Heart left ventricle (tissue), 16 donors: ENCODE measurements at regions not wholly inside any gene's neighbourhood (a gene's known extent, or its start where the extent isn't known, plus 50 kb on each side); places are given as distances from the start of the nearest gene placed in this dataset.

ENCODE experiments used
- ATAC-seq, 4 donors: fragments of 200-7000 bp; cut with Tn5 transposase; one replicate each; pipeline ENCODE4 v1.9.1; 2020 to 2022; ENCODE audit warnings: moderate library complexity in 4 of 4, mild to moderate bottlenecking in 3 of 4, moderate number of reproducible peaks in 1 of 4
- DNase-seq, 5 donors: peaks; one replicate each; pipeline ENCODE4 v3.0.0-alpha.2; 2020
- H3K27ac ChIP-seq, 12 donors: fragments of 200-600 bp; sonication (generic) in 4 of 12; one replicate each; pipeline versions ENCODE4 v1.5.0 to v1.8.0; 2016 to 2022; ENCODE audit warnings: mild to moderate bottlenecking in 2 of 12
- H3K27me3 ChIP-seq, 9 donors: fragments of 200-600 bp; sonication (generic) in 2 of 9; one replicate each; pipeline versions ENCODE4 v1.5.1 to v1.8.0; 2016 to 2022; ENCODE audit warnings: mild to moderate bottlenecking in 3 of 9
- H3K36me3 ChIP-seq, 9 donors: fragments of 200-600 bp; sonication (generic) in 2 of 9; one replicate each; pipeline versions ENCODE4 v1.5.0 to v1.8.0; 2018 to 2022; ENCODE audit warnings: mild to moderate bottlenecking in 2 of 9
- H3K4me1 ChIP-seq, 12 donors: fragments of 200-600 bp; sonication (generic) in 4 of 12; one replicate each; pipeline versions ENCODE4 v1.5.0 to v1.8.0; 2016 to 2022; ENCODE audit warnings: mild to moderate bottlenecking in 3 of 12
- H3K4me3 ChIP-seq, 12 donors: fragments of 200-600 bp; sonication (generic) in 4 of 12; one replicate each; pipeline versions ENCODE4 v1.5.0 to v1.8.0; 2017 to 2022; ENCODE audit warnings: mild to moderate bottlenecking in 9 of 12, moderate library complexity in 4 of 12
- H3K9me3 ChIP-seq, 12 donors: fragments of 200-600 bp; sonication (generic) in 4 of 12; one replicate each; pipeline versions ENCODE4 v1.5.0 to v1.8.0; 2016 to 2022; ENCODE audit warnings: mild to moderate bottlenecking in 1 of 12
- POLR2A ChIP-seq, 2 donors: fragments of 450-650 bp; IDR thresholded peaks; one replicate each; pipeline ENCODE4 v1.6.1; 2017; ENCODE audit warnings: antibody characterized with exemption in 2 of 2, mild to moderate bottlenecking in 2 of 2, moderate library complexity in 2 of 2
- WGBS, 4 donors: extraction: QIAGEN DNeasy Blood & Tissue Kit in 2 of 4; methylation state at CpG; one replicate each; pipeline versions ENCODE4 v1.1.5 to v1.1.7; 2013 to 2018; 5-methylcytosine and 5-hydroxymethylcytosine counted together
- intact Hi-C, 10 donors: fragments of 100-400 bp; cut with DNase I; formaldehyde crosslinking; loops; one replicate each; pipeline versions ENCODE4 v1.11.1 to v1.14.2; 2022
- TF ChIP-seq, protein P1 (sequence below), 12 donors: fragments of 200-600 bp; sonication (generic) in 4 of 12; IDR thresholded peaks; one replicate each; pipeline versions ENCODE4 v1.5.0 to v1.8.0; 2018 to 2022; ENCODE audit warnings: antibody characterized with exemption in 12 of 12, mild to moderate bottlenecking in 5 of 12
- donor health status: ischemic (EF 13 %, LVEDD 7.1; RV severe dilation, severe dysfunction).
- donor health status: healthy with polysubstance abuse.
- donor health status: DM: no; HTN: yes; CAD: no.
- donor health status: DM: no; HTN: no; CAD: no.
- donor health status: ischemic (EF 25% LVEDD 6.9; RV normal size, moderate dysfunction).
- donor health status: ischemic (EF 25% LVEDD 5.7; RV mildly dilated, moderate dysfunction).
- donor health status: healthy.
- donor health status: DM: yes; HTN: yes; CAD: no.
- donor health status: ischemic (EF 35%, LVEDD 5.7; RV mildly dilated, moderate dysfunction).
- donor health status: nonischemic (EF 11% LVEDD 7.7; RV severe dilation, severe dysfunction).
- donor health status: DM: yes; HTN: yes; CAD: no.
- donor health status: PGD.
- donor health status: ischemic (EF 29% LVEDD 5.4; RV normal size, mild dysfunction).
- donor health status: nonischemic (EF 23%, LVEDD 6.1; RV moderate dilation, normal function).

DNA sequence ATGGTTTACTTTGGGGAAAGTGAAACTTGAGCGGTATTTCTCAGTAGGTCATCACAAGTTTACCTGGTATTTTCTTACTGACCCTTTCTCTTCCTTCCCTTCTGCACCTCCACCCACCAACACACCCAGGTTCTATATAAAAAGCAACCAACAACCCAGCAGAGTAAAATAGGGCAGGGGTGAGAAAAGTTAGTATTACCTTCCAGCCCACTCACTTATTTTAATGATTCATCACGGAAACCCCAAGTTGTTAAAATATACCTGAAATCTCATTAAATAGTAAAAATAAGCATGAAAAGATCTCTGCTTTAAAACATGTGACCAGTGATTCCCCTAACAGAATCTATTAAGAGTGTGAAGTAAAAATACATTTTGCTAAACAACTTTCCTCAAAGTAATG is 306.1 kb downstream of the ZEB2 start:
- intact Hi-C loops = no loop called here
- no peak for TF ChIP-seq POLR2A (IDR thresholded peaks at IDR 0.05)
- TF ChIP-seq, protein P1, sequence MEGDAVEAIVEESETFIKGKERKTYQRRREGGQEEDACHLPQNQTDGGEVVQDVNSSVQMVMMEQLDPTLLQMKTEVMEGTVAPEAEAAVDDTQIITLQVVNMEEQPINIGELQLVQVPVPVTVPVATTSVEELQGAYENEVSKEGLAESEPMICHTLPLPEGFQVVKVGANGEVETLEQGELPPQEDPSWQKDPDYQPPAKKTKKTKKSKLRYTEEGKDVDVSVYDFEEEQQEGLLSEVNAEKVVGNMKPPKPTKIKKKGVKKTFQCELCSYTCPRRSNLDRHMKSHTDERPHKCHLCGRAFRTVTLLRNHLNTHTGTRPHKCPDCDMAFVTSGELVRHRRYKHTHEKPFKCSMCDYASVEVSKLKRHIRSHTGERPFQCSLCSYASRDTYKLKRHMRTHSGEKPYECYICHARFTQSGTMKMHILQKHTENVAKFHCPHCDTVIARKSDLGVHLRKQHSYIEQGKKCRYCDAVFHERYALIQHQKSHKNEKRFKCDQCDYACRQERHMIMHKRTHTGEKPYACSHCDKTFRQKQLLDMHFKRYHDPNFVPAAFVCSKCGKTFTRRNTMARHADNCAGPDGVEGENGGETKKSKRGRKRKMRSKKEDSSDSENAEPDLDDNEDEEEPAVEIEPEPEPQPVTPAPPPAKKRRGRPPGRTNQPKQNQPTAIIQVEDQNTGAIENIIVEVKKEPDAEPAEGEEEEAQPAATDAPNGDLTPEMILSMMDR (IDR thresholded peaks at IDR 0.05) = no peak
- no peak overlapping the region for H3K27ac ChIP-seq
- H3K27me3 ChIP-seq = no peaks in the 10 kb centered on the region
- H3K9me3 ChIP-seq = no peaks in the 10 kb centered on the region
- DNase-seq (no peak), ATAC-seq (no peak)
- no peak overlapping the region for H3K4me3 ChIP-seq
- peaks cover 0 to 8% (median 0%) of the 10 kb centered on the region in 9 donors for H3K36me3 ChIP-seq
- WGBS, 4 donors = 91 to 100% (median 96%) methylated on average over 2 of the region's 2 CpGs
- H3K4me1 ChIP-seq = peaks cover 0 to 15% (median 3%) of the 10 kb centered on the region in 12 donors

DNA sequence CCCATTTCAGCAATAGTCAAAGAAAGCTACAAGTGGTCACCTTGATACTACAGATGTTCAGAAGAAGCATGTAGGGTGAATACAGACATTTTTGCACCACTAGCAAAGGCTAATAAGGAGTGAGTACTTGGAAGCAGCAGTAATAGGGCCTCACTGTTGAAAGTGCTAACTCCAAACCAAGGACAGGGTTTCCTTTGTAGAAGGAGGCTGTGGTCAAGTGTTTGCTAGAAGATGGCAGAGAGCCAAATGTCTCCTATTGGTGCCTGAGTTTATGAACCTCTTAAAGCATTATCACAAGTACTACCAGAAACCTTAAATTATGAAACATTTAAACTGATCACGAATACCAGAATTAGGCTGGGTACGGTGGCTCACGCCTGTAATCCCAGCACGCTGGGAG is 308.1 kb downstream of the ZEB2 start:
- no peaks in the 10 kb centered on the region for H3K9me3 ChIP-seq
- 96 to 100% (median 97%) methylated on average over 4 of the region's 4 CpGs for WGBS, 4 donors
- H3K36me3 ChIP-seq = peaks cover 0 to 24% (median 11%) of the 10 kb centered on the region in 9 donors
- no peak for TF ChIP-seq POLR2A (IDR thresholded peaks at IDR 0.05)
- TF ChIP-seq, protein P1 (IDR thresholded peaks at IDR 0.05) = no peak
- H3K4me3 ChIP-seq = no peak overlapping the region
- intact Hi-C loops = no loop called here
- ATAC-seq (no peak), DNase-seq (no peak)
- H3K27ac ChIP-seq = no peak overlapping the region
- H3K4me1 ChIP-seq = peaks cover 0 to 12% (median 0%) of the 10 kb centered on the region in 12 donors
- H3K27me3 ChIP-seq = no peaks in the 10 kb centered on the region

DNA sequence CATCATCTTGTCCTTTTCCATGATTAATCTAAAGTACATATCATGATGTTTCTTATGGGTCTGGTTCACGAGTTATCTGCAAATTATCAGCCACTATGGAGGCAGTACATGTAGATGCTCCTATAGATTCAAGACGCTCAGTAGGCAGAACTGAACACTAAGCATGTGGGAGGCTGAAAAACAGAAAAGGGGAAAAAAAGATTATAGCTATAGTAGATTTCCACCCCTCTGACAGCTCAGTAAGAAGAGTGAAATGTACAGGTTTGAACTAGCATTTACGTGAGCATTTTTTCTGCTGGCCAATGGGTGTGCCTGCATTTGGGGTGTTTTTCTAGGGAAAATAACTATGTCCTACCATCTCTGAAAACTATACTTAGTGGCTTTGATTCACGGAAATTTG is 308.9 kb downstream of the ZEB2 start:
- DNase-seq (no peak), ATAC-seq (no peak)
- Histone ChIP-seq H3K4me3 (no peak overlapping the region), H3K27ac (no peak overlapping the region), H3K9me3 (no peaks in the 10 kb centered on the region), H3K27me3 (no peaks in the 10 kb centered on the region), H3K36me3 (peaks cover 0 to 30% (median 12%) of the 10 kb centered on the region in 9 donors), H3K4me1 (peaks cover 0 to 6% (median 0%) of the 10 kb centered on the region in 12 donors)
- intact Hi-C loops = no loop called here
- TF ChIP-seq, protein P1 (IDR thresholded peaks at IDR 0.05) = no peak
- TF ChIP-seq POLR2A (IDR thresholded peaks at IDR 0.05) = no peak
- WGBS, 4 donors = 93 to 97% (median 95%) methylated on average over 4 of the region's 4 CpGs

DNA sequence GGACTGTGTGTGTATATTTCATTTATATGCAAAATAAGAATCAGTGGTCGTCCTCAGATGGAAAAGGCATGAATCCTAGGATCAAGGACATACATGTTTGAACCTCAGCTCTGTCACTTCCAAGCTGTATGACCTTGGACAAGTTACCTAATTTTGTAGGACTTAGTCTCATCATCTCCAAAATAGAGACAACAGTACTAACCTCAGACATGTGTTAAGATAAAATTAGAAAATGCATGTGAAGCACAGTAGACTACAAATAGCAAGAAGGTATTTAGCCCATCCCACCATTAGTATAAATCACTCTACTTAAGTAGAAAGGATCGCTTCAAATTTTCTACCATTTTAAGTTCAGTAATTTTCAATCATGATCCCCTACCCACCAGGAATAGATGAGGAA is 309.8 kb downstream of the ZEB2 start:
- Histone ChIP-seq H3K27ac (no peak overlapping the region), H3K27me3 (no peaks in the 10 kb centered on the region), H3K36me3 (peaks cover 0 to 30% (median 12%) of the 10 kb centered on the region in 9 donors), H3K4me1 (no peaks in the 10 kb centered on the region), H3K4me3 (no peak overlapping the region), H3K9me3 (no peaks in the 10 kb centered on the region)
- DNase-seq (no peak), ATAC-seq (no peak)
- intact Hi-C loops = no loop called here
- TF ChIP-seq, protein P1 (IDR thresholded peaks at IDR 0.05) = no peak
- TF ChIP-seq POLR2A (IDR thresholded peaks at IDR 0.05) = no peak
- WGBS, 4 donors = 97 to 99% (median 98%) methylated on average over 2 of the region's 2 CpGs
